Liver (tissue), 8 donors: ENCODE measurements at regions not wholly inside any gene's neighbourhood (a gene's known extent, or its start where the extent isn't known, plus 50 kb on each side); places are given as distances from the start of the nearest gene placed in this dataset.

ENCODE experiments used
- DNase-seq: peaks from one replicate; pipeline ENCODE4 v3.0.0-alpha.2; 2017; ENCODE audit warnings: low spot score
- H3K27ac ChIP-seq, 2 donors: one replicate each; pipeline ENCODE4 v1.7.0; 2013; ENCODE audit warnings: inconsistent platforms in 2 of 2, low read length in 2 of 2, control low read depth in 1 of 2, low read depth in 1 of 2, mild to moderate bottlenecking in 1 of 2
- H3K27me3 ChIP-seq, 4 donors: one replicate each; pipeline versions ENCODE4 v1.6.1 to v1.7.0; 2013; ENCODE audit warnings: low read length in 3 of 4, inconsistent platforms in 1 of 4, mild to moderate bottlenecking in 1 of 4, moderate library complexity in 1 of 4; ENCODE audit not compliant: control insufficient read depth in 4 of 4, insufficient read depth in 4 of 4
- H3K36me3 ChIP-seq, 4 donors: one replicate each; pipeline versions ENCODE4 v1.6.1 to v1.7.0; 2013; ENCODE audit warnings: low read length in 3 of 4, mild to moderate bottlenecking in 3 of 4, low read depth in 1 of 4, moderate library complexity in 1 of 4; ENCODE audit not compliant: control insufficient read depth in 4 of 4, insufficient read depth in 3 of 4
- H3K4me1 ChIP-seq, 4 donors: one replicate each; pipeline versions ENCODE4 v1.6.1 to v1.7.0; 2013; ENCODE audit warnings: low read length in 3 of 4, mild to moderate bottlenecking in 3 of 4, moderate library complexity in 1 of 4; ENCODE audit not compliant: control insufficient read depth in 4 of 4, insufficient read depth in 4 of 4
- H3K4me3 ChIP-seq, 3 donors: one replicate each; pipeline versions ENCODE4 v1.6.1 to v1.7.0; 2013; ENCODE audit warnings: low read length in 3 of 3, control low read depth in 1 of 3, low read depth in 1 of 3, mild to moderate bottlenecking in 1 of 3
- H3K9ac ChIP-seq, 2 donors: one replicate each; pipeline ENCODE4 v1.7.0; 2013; ENCODE audit warnings: low read length in 2 of 2, mild to moderate bottlenecking in 2 of 2, moderate library complexity in 2 of 2, control low read depth in 1 of 2, low read depth in 1 of 2
- H3K9me3 ChIP-seq, 4 donors: one replicate each; pipeline versions ENCODE4 v1.6.1 to v1.7.0; 2013; ENCODE audit warnings: low read length in 3 of 4; ENCODE audit not compliant: control insufficient read depth in 4 of 4
- EGR1 ChIP-seq, 2 donors: IDR thresholded peaks; 2 replicates each; pipeline ENCODE4 v1.6.1; 2016 to 2018; ENCODE audit warnings: antibody characterized with exemption in 2 of 2, low read depth in 2 of 2
- FOXA1 ChIP-seq: IDR thresholded peaks from 2 replicates; pipeline ENCODE4 v1.6.1; 2016; ENCODE audit warnings: antibody characterized with exemption
- FOXA2 ChIP-seq: IDR thresholded peaks from 2 replicates; pipeline ENCODE4 v1.6.1; 2016; ENCODE audit warnings: antibody characterized with exemption
- HNF4A ChIP-seq, 2 donors: conservative IDR thresholded peaks; 2 replicates each; pipeline ENCODE4 v1.6.1; 2016; ENCODE audit warnings: antibody characterized with exemption in 2 of 2, mild to moderate bottlenecking in 2 of 2
- HNF4G ChIP-seq: IDR thresholded peaks from 2 replicates; pipeline ENCODE4 v1.6.1; 2016; ENCODE audit warnings: antibody characterized with exemption
- JUND ChIP-seq, 2 donors: IDR thresholded peaks; 2 replicates each; pipeline ENCODE4 v1.6.1; 2016; ENCODE audit warnings: antibody characterized with exemption in 2 of 2
- NR2F2 ChIP-seq: IDR thresholded peaks from 2 replicates; pipeline ENCODE4 v1.6.1; 2016; ENCODE audit warnings: antibody characterized with exemption
- RAD21 ChIP-seq, 2 donors: IDR thresholded peaks; 2 replicates each; pipeline ENCODE4 v1.6.1; 2016; ENCODE audit warnings: antibody characterized with exemption in 2 of 2, mild to moderate bottlenecking in 2 of 2
- RXRA ChIP-seq, 2 donors: IDR thresholded peaks; 2 replicates each; pipeline ENCODE4 v1.6.1; 2017 to 2018; ENCODE audit warnings: antibody characterized with exemption in 2 of 2, mild to moderate bottlenecking in 1 of 2
- SP1 ChIP-seq: IDR thresholded peaks from 2 replicates; pipeline ENCODE4 v1.6.1; 2018; ENCODE audit warnings: antibody characterized with exemption, mild to moderate bottlenecking
- TAF1 ChIP-seq: conservative IDR thresholded peaks from 2 replicates; pipeline ENCODE4 v1.6.1; 2016; ENCODE audit warnings: antibody characterized with exemption, mild to moderate bottlenecking
- YY1 ChIP-seq: IDR thresholded peaks from 2 replicates; pipeline ENCODE4 v1.6.1; 2016; ENCODE audit warnings: antibody characterized with exemption, mild to moderate bottlenecking
- WGBS: extraction: QIAGEN DNeasy Blood & Tissue Kit; methylation state at CpG from one replicate; pipeline ENCODE4 v1.1.7; 2013; 5-methylcytosine and 5-hydroxymethylcytosine counted together
- TF ChIP-seq, protein P1 (sequence below): fragments of 150-350 bp; IDR thresholded peaks from 2 replicates; pipeline ENCODE4 v1.5.1; 2017; ENCODE audit warnings: improper control_type of control experiment, low read depth, low read length; ENCODE audit not compliant: missing input control
- TF ChIP-seq, protein P2 (sequence below): IDR thresholded peaks from 2 replicates; pipeline ENCODE4 v1.6.1; 2016; ENCODE audit warnings: antibody characterized with exemption
- TF ChIP-seq, protein P3 (sequence below): IDR thresholded peaks from 2 replicates; pipeline ENCODE4 v1.6.1; 2016; ENCODE audit warnings: antibody characterized with exemption
- TF ChIP-seq, protein P4 (sequence below): IDR thresholded peaks from 2 replicates; pipeline ENCODE4 v1.6.1; 2016; ENCODE audit warnings: antibody characterized with exemption, mild to moderate bottlenecking
- TF ChIP-seq, protein P5 (sequence below): IDR thresholded peaks from 2 replicates; pipeline ENCODE4 v1.6.1; 2016; ENCODE audit warnings: antibody characterized with exemption
- donor health status: healthy.
- donor health status: healthy.
- donor health status: healthy.
- donor health status: healthy.
- donor health status: healthy.

DNA sequence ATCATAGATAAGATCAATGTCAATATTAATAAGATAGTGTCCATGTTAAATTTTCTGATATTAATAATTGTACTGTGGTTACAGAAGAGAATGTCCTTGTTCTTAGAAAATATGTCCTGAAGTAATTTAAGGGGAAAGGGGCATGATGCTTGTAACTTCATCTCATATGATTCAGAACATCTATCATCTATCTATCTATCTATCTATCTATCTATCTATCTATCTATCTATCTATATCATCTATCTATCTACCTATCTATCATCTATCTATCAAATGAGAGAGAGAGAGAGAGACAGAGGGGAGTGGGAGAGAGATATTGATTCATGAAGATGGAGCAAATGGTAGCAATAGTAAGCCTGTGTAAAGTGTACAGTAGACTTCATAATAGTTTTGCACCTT, 124.8 kb upstream of the FAT1 start:
- H3K27ac ChIP-seq = no peak overlapping the region

DNA sequence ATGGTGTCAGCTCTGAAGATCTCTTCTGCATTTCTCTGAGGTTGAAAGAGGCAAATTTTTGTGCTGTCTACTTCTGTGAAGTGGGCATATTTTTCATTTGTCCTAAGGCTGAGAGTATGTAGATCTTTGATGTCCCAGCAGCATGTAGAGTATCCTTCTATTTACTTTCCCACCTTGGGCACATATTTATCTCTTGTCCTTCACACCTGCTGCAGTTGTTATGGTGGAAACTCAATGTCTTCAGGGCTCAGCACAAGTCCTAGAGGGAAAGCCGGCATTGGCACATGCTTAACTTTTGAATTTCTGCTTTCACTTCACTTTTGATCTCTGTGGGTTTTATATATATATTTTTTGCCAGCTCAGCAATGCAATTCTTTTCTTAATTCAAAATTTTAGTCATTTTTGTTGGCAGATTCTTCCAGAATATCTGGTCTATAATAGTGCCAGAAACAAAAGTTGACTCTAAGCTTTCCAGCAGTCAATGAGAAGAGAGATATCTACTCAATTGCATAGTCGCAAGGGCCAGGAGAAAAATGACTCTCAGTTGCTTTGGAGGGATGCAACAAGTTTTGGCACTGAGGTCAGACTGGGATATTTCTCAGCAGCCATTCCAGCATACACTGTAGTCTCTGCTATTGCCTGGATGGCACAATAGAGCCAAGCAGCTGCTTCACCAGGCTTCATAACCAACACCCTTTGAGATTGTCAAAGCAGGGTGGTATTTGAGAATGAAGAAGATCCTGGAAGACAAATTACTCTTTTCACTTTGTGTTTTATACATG, 127.8 kb upstream of the FAT1 start:
- Histone ChIP-seq H3K27me3 (no peaks in the 10 kb centered on the region), H3K9me3 (no peaks in the 10 kb centered on the region), H3K4me3 (no peak overlapping the region), H3K36me3 (no peaks in the 10 kb centered on the region), H3K27ac (no peak overlapping the region), H3K9ac (no peak overlapping the region), H3K4me1 (no peaks in the 10 kb centered on the region)
- whole genome bisulfite sequencing = 87% methylated on average over 2 of the region's 2 CpGs
- DNase-seq = no peak
- TF ChIP-seq RXRA (IDR thresholded peaks at IDR 0.05) = no peak
- TF ChIP-seq EGR1 (IDR thresholded peaks at IDR 0.05; ENCODE audit: low read depth in 2 of 2) = no peak
- TF ChIP-seq, protein P1, sequence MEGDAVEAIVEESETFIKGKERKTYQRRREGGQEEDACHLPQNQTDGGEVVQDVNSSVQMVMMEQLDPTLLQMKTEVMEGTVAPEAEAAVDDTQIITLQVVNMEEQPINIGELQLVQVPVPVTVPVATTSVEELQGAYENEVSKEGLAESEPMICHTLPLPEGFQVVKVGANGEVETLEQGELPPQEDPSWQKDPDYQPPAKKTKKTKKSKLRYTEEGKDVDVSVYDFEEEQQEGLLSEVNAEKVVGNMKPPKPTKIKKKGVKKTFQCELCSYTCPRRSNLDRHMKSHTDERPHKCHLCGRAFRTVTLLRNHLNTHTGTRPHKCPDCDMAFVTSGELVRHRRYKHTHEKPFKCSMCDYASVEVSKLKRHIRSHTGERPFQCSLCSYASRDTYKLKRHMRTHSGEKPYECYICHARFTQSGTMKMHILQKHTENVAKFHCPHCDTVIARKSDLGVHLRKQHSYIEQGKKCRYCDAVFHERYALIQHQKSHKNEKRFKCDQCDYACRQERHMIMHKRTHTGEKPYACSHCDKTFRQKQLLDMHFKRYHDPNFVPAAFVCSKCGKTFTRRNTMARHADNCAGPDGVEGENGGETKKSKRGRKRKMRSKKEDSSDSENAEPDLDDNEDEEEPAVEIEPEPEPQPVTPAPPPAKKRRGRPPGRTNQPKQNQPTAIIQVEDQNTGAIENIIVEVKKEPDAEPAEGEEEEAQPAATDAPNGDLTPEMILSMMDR = no peak
- TF ChIP-seq, protein P2, sequence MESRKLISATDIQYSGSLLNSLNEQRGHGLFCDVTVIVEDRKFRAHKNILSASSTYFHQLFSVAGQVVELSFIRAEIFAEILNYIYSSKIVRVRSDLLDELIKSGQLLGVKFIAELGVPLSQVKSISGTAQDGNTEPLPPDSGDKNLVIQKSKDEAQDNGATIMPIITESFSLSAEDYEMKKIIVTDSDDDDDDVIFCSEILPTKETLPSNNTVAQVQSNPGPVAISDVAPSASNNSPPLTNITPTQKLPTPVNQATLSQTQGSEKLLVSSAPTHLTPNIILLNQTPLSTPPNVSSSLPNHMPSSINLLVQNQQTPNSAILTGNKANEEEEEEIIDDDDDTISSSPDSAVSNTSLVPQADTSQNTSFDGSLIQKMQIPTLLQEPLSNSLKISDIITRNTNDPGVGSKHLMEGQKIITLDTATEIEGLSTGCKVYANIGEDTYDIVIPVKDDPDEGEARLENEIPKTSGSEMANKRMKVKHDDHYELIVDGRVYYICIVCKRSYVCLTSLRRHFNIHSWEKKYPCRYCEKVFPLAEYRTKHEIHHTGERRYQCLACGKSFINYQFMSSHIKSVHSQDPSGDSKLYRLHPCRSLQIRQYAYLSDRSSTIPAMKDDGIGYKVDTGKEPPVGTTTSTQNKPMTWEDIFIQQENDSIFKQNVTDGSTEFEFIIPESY = no peak
- no peak for TF ChIP-seq YY1
- TF ChIP-seq FOXA1 = no peak
- TF ChIP-seq JUND (IDR thresholded peaks at IDR 0.05) = no peak
- no peak for TF ChIP-seq RAD21 (IDR thresholded peaks at IDR 0.05)
- no peak for TF ChIP-seq HNF4A (conservative IDR thresholded peaks at IDR 0.05)
- TF ChIP-seq FOXA2 = no peak
- no peak for TF ChIP-seq NR2F2
- TF ChIP-seq, protein P3, sequence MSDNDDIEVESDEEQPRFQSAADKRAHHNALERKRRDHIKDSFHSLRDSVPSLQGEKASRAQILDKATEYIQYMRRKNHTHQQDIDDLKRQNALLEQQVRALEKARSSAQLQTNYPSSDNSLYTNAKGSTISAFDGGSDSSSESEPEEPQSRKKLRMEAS = no peak
- no peak for TF ChIP-seq HNF4G
- TF ChIP-seq SP1 = no peak
- TF ChIP-seq, protein P4, sequence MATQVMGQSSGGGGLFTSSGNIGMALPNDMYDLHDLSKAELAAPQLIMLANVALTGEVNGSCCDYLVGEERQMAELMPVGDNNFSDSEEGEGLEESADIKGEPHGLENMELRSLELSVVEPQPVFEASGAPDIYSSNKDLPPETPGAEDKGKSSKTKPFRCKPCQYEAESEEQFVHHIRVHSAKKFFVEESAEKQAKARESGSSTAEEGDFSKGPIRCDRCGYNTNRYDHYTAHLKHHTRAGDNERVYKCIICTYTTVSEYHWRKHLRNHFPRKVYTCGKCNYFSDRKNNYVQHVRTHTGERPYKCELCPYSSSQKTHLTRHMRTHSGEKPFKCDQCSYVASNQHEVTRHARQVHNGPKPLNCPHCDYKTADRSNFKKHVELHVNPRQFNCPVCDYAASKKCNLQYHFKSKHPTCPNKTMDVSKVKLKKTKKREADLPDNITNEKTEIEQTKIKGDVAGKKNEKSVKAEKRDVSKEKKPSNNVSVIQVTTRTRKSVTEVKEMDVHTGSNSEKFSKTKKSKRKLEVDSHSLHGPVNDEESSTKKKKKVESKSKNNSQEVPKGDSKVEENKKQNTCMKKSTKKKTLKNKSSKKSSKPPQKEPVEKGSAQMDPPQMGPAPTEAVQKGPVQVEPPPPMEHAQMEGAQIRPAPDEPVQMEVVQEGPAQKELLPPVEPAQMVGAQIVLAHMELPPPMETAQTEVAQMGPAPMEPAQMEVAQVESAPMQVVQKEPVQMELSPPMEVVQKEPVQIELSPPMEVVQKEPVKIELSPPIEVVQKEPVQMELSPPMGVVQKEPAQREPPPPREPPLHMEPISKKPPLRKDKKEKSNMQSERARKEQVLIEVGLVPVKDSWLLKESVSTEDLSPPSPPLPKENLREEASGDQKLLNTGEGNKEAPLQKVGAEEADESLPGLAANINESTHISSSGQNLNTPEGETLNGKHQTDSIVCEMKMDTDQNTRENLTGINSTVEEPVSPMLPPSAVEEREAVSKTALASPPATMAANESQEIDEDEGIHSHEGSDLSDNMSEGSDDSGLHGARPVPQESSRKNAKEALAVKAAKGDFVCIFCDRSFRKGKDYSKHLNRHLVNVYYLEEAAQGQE = no peak
- no peak for TF ChIP-seq TAF1
- TF ChIP-seq, protein P5, sequence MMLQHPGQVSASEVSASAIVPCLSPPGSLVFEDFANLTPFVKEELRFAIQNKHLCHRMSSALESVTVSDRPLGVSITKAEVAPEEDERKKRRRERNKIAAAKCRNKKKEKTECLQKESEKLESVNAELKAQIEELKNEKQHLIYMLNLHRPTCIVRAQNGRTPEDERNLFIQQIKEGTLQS = no peak

More for the DNA sequence above, 124.8 kb upstream of the FAT1 start:
- H3K4me3 ChIP-seq = no peak overlapping the region
- DNase-seq = no peak
- no peaks in the 10 kb centered on the region for H3K27me3 ChIP-seq
- no peaks in the 10 kb centered on the region for H3K36me3 ChIP-seq
- H3K9ac ChIP-seq = no peak overlapping the region
- H3K9me3 ChIP-seq = no peaks in the 10 kb centered on the region
- TF ChIP-seq JUND (IDR thresholded peaks at IDR 0.05) (no peak), RXRA (IDR thresholded peaks at IDR 0.05) (no peak)
- TF ChIP-seq, protein P2 = no peak
- no peaks in the 10 kb centered on the region for H3K4me1 ChIP-seq
